ENCODE measurements at regions not wholly inside any gene's neighbourhood (a gene's known extent, or its start where the extent isn't known, plus 50 kb on each side); places are given as distances from the start of the nearest gene placed in this dataset.

DNA sequence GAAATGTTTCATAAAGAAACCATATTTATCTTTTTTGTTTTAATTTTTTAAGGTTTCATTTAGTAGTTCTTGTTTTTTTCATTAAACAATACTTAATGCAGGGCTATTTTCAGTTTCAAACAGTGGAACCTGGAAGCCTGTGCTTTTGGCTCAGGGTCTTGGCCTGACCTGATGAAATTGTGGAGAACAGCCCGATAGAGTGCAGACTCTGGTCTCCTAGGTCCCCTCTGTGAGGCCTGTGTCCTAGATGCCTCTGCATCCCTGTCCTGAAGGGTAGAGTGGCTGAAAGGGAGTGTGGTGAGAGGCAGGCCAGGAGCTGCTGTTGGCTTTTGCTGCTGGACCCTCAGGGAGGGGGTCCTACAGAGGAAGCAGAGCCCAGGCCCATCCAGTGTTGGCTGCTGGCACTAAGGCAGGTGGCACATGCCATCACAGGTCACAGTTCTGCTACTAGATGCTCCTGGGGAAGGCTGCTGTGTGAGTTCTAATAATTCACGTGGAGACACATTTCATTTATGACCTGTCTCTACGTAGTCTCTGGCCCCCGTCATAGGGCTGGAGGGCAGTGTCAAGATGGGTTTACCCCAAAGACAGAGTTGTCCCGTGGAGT, 201.0 kb upstream of the COPS8 start:
- TF ChIP-seq GATA2 (IDR thresholded peaks at IDR 0.05; ENCODE audit: low read depth, low read length) (no peak), GATA3 (IDR thresholded peaks at IDR 0.05; ENCODE audit: low read depth, low read length) (no peak)

Measured in SH-SY5Y (cell line).